GM19239 (cell line): ENCODE measurements at regions not wholly inside any gene's neighbourhood (a gene's known extent, or its start where the extent isn't known, plus 50 kb on each side); places are given as distances from the start of the nearest gene placed in this dataset.
"Not testable (repeated sequence)": the region's sequence is repeated elsewhere in the genome, so short reads cannot be mapped to it uniquely, and the experiment has no call there.

Experiments
- DNase-seq: peaks from one replicate; pipeline ENCODE4 v3.0.0; 2011; ENCODE audit warnings: low spot score; ENCODE audit not compliant: insufficient read length
- FAIRE-seq: peaks from 2 replicates; lab custom pipeline; 2011; peaks lifted over from hg19 to GRCh38; lab: Jason Lieb, UNC

GRCh38 chr20:52425253-52425652, 233.7 kb upstream of the ZFP64 start:
- FAIRE-seq = no peak
- DNase-seq = no peak

GRCh38 chr20:52424357-52424942, 232.9 kb upstream of the ZFP64 start:
- not testable (repeated sequence) for DNase-seq, FAIRE-seq

DNA sequence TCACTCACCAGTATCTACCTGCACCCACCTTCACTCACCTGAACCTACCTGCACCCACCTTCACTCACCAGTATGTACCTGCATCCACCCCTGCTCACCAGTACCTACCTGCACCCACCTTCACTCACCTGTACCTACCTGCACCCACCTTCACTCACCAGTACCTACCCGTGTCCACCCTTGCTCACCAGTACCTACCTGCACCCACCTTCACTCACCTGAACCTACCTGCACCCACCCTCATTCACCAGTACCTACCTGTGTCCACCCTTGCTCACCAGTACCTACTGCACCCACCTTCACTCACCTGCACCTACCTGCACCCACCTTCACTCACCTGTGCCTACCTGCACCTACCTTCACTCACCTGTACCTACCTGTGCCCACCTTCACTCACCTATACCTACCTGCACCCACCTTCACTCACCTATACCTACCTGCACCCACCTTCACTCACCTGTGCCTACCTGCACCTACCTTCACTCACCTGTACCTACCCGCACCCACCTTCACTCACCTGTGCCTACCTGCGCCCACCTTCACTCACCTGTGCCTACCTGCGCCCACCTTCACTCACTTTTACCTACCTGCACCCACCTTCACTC, 232.1 kb upstream of the ZFP64 start:
- not testable (repeated sequence) for DNase-seq, FAIRE-seq

- no peak for FAIRE-seq
- no peak for DNase-seq
These were observed 231.2 kb upstream of the ZFP64 start for GRCh38 chr20:52422574-52423336.

- FAIRE-seq = no peak
These were observed 229.2 kb upstream of the ZFP64 start for GRCh38 chr20:52420805-52421204.

GRCh38 chr20:52419205-52419604, 227.6 kb upstream of the ZFP64 start:
- DNase-seq (no peak), FAIRE-seq (no peak)

More at GRCh38 chr20:52420805-52421204, 229.2 kb upstream of the ZFP64 start:
- no peak for DNase-seq

DNA sequence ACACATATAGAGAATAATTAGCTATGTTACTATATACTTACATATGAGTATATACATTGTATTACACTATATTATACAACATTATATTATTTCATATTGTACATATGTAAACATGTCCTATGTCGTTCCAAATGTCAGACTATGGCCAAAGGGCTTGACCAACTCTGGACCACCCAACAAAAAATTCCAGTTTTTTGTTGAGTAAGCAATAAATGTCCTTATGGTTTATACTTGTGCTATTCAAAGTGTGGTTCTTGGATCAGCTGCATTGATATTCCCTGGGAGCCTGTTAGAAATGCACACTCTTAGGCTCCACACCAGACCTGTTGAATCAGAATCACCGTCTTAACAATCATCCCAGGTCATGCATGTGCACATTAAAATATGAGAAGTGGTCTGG, 225.4 kb upstream of the ZFP64 start:
- DNase-seq (no peak), FAIRE-seq (no peak)

DNA sequence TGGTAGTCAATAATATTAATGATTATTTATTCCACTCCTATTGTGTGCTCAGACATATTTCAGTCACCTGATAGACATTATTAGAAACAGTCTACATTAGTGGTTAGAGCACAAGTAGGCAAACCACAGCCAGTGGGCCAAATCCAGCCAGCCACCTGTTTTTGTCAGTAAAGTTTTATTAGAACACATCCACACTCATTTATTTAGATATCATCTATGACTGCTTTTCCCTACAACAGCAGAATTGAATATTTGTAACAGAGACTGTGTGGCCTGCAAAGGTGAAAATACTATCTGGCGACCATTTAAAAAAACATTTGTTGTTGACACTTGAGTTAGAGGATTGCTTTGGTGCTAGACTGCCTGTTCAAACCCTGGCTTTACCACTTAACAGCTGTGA, 220.0 kb upstream of the ZFP64 start:
- DNase-seq (no peak), FAIRE-seq (no peak)

- FAIRE-seq = no peak
- no peak for DNase-seq
These were observed 219.2 kb upstream of the ZFP64 start for GRCh38 chr20:52410731-52411234.

- DNase-seq (no peak), FAIRE-seq (no peak)
These were observed 218.6 kb upstream of the ZFP64 start for GRCh38 chr20:52410182-52410647.

DNA sequence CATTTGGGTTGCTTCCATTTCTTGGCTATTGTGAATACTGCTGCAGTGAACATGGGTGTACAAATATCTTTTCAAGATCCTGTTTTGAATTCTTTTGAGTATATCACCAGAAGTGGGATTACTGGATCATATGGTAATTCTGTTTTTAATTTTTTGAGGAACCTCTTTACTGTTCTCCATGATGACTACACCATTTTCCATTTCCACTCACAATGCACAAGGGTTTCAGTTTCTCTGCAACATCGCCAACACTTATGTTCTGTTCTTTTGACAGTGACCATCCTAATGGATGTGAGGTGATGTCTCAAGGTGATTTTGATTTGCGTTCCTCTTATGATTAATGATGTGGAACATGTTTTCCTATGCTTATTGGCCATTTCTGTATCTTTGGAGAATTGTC, 214.4 kb upstream of the ZFP64 start:
- FAIRE-seq (peak; percentile 26), DNase-seq (no peak)

- DNase-seq (no peak), FAIRE-seq (peak; percentile 55)
These were observed 213.8 kb upstream of the ZFP64 start for GRCh38 chr20:52405417-52405816.

- DNase-seq (no peak), FAIRE-seq (no peak)
These were observed 213.1 kb upstream of the ZFP64 start for GRCh38 chr20:52404671-52405070.

DNA sequence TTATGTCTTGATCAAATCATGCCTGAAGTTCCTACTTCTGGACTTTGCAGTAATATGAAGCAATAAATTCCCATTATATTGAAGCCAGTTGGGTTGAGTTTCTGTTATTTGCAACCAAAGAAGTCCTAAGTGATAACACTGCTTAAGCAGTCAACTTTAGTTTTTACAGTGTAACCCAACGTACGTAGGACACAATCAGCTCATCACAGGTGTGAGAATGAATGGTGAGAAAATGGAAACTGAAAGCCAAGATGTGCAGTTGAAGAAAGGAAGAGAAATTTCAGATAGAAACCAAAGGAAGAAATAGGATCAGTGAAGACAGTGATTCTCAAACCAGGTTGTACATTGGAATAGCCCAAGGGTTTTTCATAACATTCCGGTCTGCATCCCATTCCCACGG, 211.4 kb upstream of the ZFP64 start:
- no peak for DNase-seq
- FAIRE-seq = peak; percentile 89

- no peak for DNase-seq
- no peak for FAIRE-seq
These were observed 210.9 kb upstream of the ZFP64 start for GRCh38 chr20:52402514-52402913.

DNA sequence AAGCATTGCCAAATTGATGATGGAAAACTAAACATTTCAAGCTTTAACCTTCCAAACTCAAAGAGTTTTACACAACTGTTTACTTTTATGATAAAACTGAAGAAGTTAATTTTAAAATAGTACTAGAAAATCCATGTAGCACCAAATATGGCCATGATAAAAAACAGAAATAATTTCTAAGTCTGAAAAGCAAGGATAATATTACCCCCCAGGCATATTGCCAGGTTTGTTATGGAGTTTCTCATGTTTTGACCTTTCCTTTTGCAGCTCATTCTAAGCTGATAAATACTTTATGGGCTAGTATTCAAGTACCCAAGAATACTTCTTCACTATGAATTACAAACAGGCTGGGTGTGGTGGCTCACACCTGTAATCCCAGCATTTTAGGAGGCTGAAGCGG, 209.9 kb upstream of the ZFP64 start:
- DNase-seq = no peak
- no peak for FAIRE-seq

DNA sequence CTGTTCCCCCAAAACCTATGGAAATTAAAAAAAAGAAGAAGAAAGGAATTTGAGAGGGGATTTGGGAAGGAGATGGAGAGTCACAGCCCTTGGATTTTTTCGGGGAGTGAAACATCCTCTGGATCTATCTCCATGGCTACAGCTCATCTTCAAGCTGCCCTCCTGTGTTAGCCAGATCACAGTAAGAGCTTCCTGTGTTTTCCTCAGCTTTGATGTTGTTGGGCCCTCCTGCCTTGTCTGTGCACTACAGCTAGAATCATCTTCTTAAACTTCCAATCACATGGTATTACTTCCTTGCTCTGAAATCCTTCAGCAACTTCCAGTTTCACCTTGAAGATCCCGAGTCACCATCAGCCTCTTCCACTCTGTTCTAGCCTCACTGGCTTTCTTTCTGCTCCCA, 207.8 kb upstream of the ZFP64 start:
- FAIRE-seq = no peak
- no peak for DNase-seq

DNA sequence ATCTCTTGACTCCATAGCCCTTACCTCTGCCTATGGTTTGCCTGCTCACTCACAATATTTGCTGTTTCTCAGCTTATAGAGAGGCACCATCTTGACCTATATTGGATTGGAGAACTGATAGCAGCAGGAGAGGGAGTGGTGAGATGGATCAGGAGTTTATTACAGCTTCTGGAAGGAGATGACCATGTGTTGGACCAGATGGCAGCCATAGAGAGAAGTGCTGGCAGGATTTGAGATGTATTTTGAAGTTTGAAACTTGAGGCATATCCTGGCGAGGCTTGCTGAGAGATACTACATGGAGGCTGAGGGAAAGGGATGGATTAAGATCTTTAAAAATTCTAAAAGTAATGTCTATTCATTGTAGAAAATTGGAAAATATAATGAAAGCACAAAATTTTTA, 198.0 kb upstream of the ZFP64 start:
- no peak for DNase-seq
- no peak for FAIRE-seq

DNA sequence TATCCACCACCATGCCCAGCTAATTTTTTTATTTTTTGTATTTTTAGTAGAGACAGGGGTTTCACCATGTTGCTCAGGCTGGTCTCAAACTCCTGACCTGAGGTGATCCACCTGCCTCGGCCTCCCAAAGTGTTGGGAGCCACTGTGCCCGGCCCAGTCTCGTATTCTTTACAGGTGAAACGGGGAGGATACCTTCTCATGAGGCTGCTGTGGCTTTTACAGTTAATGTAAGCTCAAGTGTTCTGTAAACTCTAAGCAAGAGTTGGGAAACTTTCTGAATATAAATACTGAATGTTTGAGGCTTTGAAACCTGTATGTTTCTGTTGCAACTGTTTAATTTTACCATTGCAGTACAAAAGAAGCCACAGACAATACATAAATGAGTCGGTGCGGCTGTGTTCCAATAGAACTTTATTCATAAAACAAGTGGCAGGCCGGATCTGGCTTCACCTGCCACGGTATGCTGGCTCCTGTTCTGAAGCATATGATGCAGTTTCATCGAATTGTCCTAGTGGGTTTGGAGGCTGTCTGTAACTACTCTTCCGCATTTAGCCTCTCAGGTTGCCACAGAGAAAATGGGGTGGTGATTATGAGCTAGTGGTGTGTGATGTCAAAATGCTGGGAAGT, 192.5 kb upstream of the ZFP64 start:
- FAIRE-seq (no peak), DNase-seq (no peak)

DNA sequence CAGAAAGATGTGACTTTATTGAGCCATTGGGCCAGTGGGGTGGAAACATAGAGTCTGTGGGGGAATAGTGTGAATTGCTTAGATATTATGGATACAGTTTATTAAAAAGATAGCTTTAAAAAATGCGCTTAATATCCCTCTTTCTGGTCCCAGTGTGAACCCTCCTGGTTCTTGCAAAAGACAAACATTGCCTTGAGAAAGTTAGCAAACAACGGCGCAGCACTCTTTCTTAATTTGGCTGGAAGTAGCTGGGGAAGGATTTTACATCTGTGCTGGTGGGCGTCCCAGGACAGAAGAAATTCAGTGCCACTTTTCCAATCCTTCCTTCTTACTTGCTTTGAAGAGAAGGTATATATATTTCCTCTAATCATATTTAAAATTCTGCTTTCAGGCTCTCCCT, 191.4 kb upstream of the ZFP64 start:
- FAIRE-seq (no peak), DNase-seq (no peak)
